Skin of body (tissue), 1 donor: ENCODE measurements at regions not wholly inside any gene's neighbourhood (a gene's known extent, or its start where the extent isn't known, plus 50 kb on each side); places are given as distances from the start of the nearest gene placed in this dataset.
"Not testable (repeated sequence)": the region's sequence is repeated elsewhere in the genome, so short reads cannot be mapped to it uniquely, and the experiment has no call there.

Experiments
- DNase-seq: peaks from one replicate; lab custom pipeline; 2025; lab: John Stamatoyannopoulos, UW

DNA sequence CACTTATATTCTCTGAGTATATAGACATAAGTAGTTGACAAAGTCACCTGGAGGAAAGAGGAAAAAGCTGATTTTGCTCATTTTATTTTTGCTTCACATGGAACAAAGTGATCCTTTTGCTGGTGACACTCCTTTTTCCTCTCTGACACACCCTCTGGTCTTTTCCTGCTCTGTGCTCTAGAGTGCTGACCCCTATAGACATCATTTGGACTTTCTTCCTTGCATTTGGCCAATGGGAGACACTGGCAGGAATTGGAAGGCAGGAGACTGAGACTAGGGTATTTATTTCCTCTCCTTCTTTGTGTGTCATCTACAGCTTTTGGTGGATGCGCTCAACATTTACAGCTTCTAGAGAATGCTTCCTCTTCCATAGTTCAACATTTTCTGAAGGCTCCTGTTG lies 1078.1 kb downstream of the SORCS1 start:
- no peak for DNase-seq

DNA sequence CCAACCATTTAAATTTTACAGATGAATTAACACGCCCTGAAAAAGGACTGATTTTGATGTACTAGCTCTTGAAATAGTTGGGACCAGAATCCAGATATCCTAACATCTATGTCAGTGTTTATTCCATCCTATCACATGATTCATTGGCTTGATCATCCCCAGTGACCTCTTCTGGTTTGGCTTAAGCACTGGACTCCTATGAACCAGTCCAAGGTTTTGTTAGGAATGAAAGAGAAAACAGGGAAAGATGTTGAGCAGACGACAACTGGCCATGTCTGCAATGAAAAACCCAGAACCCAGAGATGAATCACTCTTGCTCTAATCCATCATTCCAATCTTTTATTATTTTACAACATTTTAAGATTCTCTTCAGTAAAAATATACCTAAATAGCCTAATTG lies 1080.9 kb downstream of the SORCS1 start:
- DNase-seq = no peak

DNA sequence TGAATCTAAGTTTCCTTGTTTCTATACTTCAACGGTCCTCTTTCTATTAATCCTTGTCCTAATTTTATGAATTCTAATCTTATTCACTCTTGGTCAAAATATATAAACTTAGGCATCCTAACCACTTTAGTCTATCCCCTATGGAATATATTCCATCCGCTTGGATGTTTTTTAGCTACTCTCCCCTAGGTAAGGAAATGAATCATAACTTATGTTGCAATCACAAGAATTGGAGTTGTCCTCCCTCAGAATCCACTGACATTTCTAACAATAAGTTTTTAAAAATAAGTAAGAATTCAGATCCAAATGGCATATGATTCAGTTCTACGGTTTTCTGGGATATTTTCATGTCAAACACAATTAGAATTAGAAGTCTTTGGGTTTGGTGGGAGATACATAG lies 1081.6 kb downstream of the SORCS1 start:
- no peak for DNase-seq

DNA sequence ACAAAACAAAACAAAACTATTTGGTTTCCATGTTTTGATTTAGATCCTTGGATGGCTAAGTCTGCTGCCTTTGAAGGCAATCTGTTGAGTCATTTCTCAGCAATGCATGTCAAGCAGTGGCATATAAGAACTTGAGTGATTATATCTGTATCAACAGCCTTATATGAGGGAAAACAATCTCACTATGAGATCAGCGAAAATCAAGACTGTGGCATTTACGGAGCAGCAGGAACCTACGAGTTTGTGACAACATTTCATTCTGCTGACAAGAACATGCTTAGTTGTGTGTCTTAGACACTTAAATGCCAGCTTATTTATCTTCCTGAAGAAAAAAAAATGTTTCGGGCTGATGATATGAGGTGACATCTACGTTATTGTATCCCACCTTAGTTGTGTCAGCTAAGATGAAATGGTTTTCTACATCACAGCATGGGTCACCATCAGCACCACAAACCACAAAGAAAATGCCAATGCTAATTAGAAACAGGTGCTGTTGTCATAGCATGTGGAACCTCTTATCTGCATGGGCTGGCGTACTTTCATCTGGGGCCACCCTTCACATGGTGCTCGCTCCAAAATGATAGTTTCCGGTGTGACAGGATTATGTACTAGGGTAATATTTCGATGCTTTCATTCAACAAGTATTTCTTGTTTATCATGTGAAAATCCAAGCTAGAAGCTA lies 1085.5 kb downstream of the SORCS1 start:
- DNase-seq = no peak

DNA sequence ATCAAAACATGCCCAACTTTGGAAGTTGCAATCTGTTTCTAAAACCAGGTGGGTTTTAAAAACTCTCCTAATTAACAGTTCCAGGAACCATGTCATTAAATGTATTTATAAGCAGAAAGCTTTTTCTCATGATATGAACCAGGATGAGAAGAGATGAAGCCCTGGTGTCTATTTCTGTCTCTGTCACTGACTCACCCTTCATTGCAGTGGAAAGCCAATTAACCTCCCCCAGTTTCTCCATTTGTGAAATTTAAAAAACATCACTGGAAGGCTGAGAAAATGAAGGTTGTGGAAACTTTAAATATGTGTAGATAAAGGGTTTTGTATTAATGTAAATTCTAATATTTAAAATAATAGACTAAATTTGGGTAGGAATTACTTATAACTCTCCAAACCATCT lies 1088.0 kb downstream of the SORCS1 start:
- no peak for DNase-seq

DNA sequence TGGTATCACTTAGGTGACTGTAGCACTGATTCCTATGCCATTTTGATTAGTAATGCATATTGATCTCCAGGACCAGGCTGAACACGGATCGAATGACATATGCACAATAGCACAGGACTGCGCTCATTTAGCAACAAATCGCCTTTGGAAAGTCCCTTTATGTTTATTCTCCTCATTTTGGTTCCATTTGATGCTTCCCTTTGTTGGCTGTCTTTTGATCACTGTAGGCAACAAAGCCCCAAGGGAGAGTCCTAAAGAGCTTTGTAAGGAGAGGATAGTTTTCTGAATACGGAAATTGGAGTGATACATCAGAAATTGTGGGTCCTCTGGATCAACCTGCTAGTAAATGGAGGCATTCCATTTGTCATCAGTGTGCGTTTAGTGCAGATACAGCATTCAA lies 1111.4 kb downstream of the SORCS1 start:
- no peak for DNase-seq

DNA sequence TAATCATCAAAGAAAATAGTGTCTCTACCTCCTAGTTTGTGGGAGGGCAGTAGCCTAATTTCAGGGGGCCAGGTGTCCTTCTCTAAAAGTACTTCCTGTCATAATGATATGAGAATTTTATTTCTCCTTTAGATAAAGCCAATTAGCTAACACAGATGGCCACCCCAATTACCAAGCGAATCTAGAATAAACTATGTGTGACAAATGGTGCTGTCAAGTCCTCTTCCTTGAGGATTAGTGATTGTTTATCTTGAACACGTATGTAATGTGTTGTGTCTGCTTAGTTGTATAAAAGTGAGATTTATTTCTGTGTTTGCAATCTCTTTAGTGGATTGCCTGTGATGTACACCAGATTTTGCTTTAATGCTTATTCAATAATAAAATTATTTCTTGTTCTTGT lies 1120.0 kb downstream of the SORCS1 start:
- peak; percentile 19 for DNase-seq

DNA sequence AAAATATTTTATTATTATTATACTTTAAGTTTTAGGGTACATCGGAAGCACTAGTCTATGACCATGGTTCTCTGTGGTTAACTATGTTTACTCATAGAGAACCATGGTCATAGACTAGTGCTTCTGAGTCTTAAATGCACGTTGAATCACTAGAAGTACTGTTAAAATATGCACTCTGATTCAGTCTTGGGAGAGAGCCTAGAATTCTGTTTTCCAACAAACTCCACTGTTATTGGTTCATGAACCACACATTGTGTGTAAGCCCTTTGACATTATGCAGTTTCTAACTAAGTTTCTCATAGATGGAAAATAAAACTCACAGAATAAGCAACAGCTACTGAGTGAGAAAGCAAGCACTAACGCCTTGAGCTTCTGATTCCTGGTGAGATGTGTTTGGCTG lies 1120.6 kb downstream of the SORCS1 start:
- peak; percentile 84 for DNase-seq

DNA sequence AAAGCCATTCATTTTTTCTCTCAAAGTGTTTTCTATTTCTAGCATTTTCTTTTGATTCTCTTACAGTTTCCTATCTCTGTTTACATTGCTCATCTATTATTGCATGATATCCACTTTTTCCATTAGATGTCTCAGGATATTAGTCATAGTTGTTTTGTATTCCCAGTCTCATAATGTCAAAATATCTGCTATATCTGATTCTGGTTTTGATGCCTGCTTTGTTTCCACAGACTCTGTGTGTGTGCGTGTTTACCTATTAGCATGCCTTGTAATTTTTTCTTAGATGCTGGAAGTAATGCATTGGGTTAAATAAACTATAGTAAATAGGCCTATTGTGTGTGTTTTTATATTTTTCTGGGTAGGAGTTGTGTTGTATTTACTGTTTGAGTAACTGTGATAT lies 1126.3 kb downstream of the SORCS1 start:
- no peak for DNase-seq

DNA sequence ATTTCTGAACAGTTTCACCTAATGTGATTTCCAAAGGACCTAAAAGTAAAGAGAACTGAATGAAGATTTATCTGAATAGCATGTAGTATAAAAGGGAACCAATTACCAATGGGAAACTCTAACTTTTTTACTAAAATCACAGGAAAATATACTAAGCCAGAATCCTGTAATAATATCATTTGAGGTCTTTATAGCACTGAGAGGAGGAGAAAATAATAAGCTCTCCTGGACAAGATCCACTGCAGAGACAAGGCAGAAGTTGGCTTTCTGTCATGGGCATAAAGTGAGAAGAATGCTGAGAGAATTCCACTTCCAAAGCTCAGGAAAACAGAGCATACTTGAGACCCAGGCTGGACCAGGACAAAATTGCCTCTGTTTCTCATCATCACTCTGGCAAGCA lies 1131.4 kb downstream of the SORCS1 start:
- no peak for DNase-seq

DNA sequence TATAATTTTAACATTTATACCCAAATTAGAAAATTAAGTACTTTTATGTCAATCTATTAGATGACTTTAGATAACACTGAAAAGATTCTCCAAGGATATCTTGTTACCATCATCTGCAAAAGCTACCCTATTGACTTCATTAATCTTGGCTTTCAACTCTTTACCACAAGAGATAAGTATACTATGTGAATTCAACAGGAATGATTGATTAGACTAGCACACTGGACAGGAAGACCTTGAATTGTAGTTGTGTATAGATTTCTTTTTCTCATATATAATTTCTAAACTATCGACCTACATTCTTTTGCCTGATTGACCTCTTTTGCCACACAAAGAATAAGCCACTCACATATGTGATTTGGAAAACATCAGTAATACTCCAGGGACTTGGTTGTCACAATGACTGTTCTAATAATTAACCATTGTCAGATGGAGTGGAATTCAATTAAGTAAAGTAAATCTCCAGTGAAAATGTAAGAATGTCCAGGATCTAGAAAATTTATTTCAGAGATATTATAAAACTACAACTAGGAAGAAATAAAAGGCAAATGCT lies 1132.0 kb downstream of the SORCS1 start:
- DNase-seq = no peak

DNA sequence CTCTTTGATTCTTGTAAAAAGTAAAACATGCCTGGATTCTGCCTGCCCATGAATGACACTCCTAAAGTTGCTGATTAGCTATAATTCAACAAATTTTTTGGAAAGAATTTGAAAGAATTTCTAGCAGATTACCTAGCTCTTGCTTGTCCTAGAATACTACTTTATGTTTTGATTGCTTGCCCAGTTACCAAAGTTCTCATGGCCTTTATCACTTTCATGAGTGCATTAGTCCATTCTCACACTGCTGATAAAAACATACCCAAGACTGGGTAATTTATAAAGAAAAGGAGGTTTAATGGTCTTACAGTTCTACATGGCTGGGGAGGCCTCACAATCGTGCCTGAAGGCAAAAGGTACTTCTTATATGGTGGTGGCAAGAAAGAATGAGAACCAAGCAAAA lies 1137.3 kb downstream of the SORCS1 start:
- DNase-seq = no peak

DNA sequence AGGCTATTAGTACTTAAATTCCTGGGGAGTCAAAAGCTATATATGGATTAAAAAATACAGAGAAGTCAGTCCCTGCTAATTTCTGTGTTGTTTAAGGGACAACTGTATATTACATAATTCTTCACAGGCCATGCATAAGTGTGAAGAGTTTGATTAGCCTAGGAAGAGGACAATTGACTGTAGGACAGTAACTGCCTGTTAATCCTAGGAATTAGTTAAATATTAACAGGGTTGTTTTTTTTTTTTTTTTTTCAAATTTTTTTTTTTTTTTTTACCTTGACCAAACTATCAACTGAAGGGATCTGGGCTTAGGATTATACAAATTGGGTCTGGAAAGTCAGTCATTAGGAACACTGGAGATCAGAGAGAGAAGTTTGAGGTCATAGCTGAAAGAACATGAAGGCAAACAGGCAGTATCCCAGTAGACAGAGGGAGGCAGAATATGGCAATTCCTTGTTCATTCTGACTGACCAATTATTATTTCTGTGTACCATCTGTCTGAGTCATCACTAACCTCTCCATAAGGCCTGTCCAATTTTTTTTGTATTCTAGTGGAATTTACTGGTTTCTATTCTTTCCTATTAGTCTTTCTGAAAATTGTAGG lies 1139.2 kb downstream of the SORCS1 start:
- no peak for DNase-seq

DNA sequence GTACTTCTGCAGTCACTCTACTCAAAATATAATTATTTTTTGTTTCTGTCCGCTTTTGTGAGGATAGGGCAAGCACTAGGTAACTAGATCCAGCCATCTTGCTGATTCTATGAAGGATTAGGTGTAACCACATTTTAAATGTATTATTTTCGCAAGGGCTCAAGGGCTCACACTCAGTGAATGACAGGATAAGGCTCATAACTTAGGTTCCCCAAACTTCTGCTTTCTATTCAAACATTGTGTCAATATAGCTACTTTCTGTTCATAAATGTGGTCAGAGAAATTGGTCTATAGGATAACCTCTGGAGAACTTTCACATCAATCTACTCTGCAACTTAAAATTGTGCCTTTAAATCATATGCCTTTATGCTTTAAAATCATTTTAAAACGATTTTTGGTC lies 1141.2 kb downstream of the SORCS1 start:
- DNase-seq = no peak

DNA sequence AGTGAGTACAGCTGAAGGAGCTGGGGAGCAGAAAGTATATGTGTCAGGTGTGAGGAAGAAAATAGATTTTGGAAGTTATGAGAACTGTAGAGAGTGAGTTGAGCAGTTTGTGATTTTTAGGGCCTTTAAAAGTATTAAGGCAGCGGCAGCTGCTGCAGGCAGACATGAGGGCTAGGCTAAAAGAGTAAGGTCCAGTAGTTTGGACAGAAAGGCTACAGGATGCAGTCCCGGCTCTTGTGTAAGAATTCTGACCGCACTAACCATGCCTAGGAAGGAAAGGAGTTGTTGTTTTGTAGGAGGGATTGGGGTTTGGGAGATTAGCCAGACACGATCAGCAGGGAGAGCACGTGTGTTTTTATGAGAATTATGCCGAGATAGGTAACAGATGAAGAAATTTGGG lies 1144.9 kb downstream of the SORCS1 start:
- not testable (repeated sequence) for DNase-seq

DNA sequence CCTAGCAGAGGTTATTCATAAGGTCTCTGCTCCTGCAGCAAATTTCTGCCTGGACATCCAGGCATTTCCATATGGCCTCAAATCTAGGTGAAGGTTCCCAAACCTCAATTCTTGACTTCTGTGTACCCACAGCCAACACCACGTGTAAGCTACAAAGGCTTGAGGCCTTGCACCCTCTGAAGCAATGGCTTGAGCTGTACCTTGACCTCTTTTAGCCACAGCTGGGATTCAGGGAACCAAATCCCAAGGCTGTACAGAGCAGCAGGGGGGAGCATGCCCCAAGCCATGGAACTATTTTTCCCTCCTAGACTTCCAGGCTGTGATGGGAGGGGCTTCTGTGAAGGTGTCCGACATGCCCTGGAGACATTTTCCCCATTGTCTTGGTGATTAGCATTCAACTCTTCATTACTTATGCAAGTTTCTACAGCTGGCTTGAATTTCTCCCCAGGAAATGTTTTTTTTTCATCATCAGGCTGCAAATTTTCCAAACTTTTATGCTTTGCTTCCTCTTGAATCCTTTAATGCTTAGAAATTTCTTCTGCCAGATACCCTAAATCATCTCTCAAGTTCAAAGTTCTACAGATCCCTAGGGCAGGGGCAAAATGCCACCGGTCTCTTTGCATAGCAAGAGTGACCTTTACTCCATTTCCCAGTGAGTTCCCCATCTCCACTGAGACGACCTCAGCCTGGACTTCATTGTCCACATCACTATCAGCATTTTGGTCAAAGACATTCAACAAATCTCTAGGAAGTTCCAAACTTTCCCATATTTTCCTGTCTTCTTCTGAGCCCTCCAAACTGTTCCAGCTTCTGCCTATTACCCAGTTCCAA lies 1148.9 kb downstream of the SORCS1 start:
- not testable (repeated sequence) for DNase-seq

DNA sequence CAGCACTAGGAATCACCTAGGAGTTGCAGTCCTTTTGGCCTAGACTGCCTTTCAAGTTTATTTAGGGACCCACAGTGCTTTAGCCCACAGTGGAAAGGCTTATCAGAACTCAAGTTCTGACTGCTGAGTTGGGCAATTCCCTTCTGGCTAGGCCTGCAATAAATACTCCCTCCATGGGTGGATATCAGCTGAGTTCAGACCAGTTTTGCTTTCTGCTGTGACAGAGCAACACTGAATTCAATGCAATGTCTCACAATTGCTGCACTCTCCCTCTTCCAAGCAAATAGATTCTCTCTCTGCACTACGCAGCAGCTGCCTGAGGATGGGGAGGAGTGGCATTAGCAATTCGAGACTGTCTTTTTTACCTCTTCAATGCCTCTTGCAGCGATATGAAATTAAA lies 1153.3 kb downstream of the SORCS1 start:
- DNase-seq = no peak

DNA sequence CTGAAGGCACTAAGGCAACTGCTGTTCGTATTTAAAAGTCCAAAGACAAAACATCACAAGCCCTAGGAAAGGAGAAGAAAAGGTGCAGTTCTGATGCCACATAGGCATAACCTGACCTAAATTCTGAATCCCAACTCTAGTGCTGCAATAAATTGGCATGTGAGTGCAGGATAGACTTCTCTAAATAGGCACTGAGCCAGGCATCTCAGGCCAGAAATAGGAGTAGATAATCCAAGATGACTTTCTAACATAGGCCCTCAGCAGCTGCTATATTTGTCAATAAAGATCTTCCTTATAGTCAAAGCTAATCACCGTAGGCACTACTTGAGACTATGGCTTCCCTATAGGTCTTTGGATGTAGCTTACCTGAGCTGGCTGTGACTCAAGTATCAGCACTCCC lies 1163.8 kb downstream of the SORCS1 start:
- no peak for DNase-seq

DNA sequence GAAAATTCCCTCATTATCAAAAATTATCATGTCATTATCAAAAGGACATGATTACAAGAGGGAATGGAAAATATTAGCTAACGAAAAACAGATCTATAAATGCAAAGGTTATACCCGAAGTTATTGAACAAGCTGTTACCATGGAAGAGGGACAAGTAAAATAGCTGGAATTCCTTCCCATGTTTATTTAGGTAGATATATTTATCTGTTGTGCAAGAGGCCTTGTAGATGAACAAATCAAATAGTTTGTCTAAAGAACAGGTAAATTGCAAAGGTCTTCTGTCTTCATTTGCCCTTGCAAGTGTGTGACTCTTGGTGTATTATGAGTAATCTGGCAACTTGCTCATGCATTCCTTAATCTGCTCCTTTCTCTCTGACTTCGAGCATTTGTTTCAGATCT lies 1170.9 kb downstream of the SORCS1 start:
- no peak for DNase-seq

DNA sequence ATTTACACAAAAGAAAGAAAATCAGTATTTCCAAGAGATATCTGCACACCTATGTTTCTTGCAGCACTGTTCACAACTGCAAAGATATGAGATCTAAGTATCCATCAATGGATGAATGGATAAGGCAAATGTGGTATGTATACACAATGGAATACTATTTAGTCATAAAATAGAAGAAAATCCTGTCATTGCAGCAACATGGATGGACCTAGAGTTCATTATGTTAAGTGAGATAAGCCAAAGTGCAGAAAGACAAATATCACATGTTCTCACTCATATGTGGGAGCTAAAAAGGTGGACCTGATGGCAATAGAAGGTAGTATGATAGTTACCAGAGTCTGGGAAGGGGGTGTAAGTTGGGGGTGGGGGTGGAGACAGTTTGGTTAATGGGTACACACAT lies 1171.6 kb downstream of the SORCS1 start:
- no peak for DNase-seq

DNA sequence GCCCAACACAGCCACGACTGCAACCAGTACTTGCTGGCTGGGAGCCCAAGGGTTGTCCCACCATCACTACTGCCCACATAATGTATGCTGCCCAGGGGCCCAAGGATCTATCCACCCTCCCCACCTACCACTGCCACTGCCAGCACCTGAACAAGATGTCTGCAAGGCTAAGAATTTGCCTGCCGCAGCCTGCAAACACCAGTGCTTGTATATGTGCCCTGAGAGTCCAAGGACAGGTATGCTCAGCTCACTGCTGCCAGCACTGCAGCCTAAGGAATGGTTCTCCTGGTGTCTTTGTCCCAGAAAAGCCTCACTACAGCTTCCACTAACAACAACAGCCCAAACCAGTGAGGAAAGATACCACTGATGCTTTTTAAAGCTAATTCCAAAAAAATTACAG lies 1174.0 kb downstream of the SORCS1 start:
- DNase-seq = no peak

DNA sequence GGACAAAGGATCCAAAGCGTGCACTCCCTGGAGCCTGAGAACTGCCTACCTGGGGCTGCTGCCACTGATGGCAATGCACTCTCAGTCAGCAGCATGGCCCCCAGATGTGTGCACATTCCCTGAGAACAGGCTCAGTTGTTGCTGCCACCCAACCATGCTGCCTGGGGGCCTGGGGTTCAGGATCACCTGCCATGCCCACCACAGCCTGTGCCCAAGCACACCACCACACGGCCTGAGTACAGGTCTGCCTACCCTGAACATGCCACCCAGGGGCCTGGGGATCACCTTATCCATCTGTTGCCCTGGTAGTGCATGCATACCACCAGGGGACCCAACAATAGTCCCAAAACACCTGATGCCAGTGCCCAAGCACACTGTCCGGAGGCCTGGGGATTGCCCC lies 1174.5 kb downstream of the SORCS1 start:
- no peak for DNase-seq
